WI38 (cell line): ENCODE measurements at regions not wholly inside any gene's neighbourhood (a gene's known extent, or its start where the extent isn't known, plus 50 kb on each side); places are given as distances from the start of the nearest gene placed in this dataset.

Experiments used
- H3K4me3 ChIP-seq: 2 replicates; pipeline ENCODE4 v1.5.1; 2011; ENCODE audit warnings: low read depth, mild to moderate bottlenecking, control low read depth, low read length
- CTCF ChIP-seq: IDR thresholded peaks from 2 replicates; pipeline ENCODE4 v1.5.1; 2012; ENCODE audit warnings: low read depth, mild to moderate bottlenecking, control low read depth, low read length

- no peak for TF ChIP-seq CTCF
- no peak overlapping the region for H3K4me3 ChIP-seq
These were observed 150.6 kb downstream of the SI start for GRCh38 chr3:164927728-164928127.

- no peak for TF ChIP-seq CTCF
- no peak overlapping the region for H3K4me3 ChIP-seq
These were observed 159.4 kb downstream of the SI start for GRCh38 chr3:164918905-164919304.

GRCh38 chr3:164912916-164913315 is 165.4 kb downstream of the SI start:
- no peak for TF ChIP-seq CTCF
- H3K4me3 ChIP-seq = no peak overlapping the region

GRCh38 chr3:164903820-164904451 is 174.4 kb downstream of the SI start:
- TF ChIP-seq CTCF = no peak
- no peak overlapping the region for H3K4me3 ChIP-seq

GRCh38 chr3:164897342-164897741 is 181.0 kb downstream of the SI start:
- no peak overlapping the region for H3K4me3 ChIP-seq
- TF ChIP-seq CTCF = no peak

- no peak overlapping the region for H3K4me3 ChIP-seq
- TF ChIP-seq CTCF = no peak
These were observed 188.2 kb downstream of the SI start for GRCh38 chr3:164890061-164890460.

- no peak overlapping the region for H3K4me3 ChIP-seq
- TF ChIP-seq CTCF = no peak
These were observed 195.1 kb downstream of the SI start for GRCh38 chr3:164883171-164883570.
